GM12878 (cell line): ENCODE measurements at regions not wholly inside any gene's neighbourhood (a gene's known extent, or its start where the extent isn't known, plus 50 kb on each side); places are given as distances from the start of the nearest gene placed in this dataset.

ENCODE experiments used
- ATAC-seq: fragments of 200-7000 bp; cut with Tn5 transposase; 3 replicates; pipeline ENCODE4 v1.9.1; 2020; ENCODE audit warnings: mild to moderate bottlenecking, moderate library complexity
- BruUV-seq: library from RNA; stranded (reverse); fragments of 400-500 nt; replicated peaks from 2 replicates; lab custom pipeline; 2021; lab: Mats Ljungman, UMichigan
- CTCF ChIA-PET: fragments of 300-600 bp; sonication (Branson Sonifier 250); formaldehyde crosslinking; extraction: SDS; loops from one replicate; lab custom pipeline; 2021; ENCODE audit warnings: inconsistent platforms; lab: Yijun Ruan, JAX
- POLR2A ChIA-PET: fragments of 350-600 bp; formaldehyde crosslinking; extraction: SDS; loops from one replicate; lab custom pipeline; 2021; ENCODE audit warnings: inconsistent platforms; lab: Charles Lee
- RAD21 ChIA-PET: fragments of 300-600 bp; sonication (Branson Sonifier 250); formaldehyde crosslinking; loops from one replicate; lab custom pipeline; 2023; ENCODE audit warnings: antibody characterized with exemption; ENCODE audit not compliant: unreplicated experiment; lab: Charles Lee
- SMC1A ChIA-PET: fragments of 300-600 bp; sonication (Branson Sonifier 250); formaldehyde crosslinking; loops from one replicate; lab custom pipeline; 2023; ENCODE audit not compliant: unreplicated experiment, uncharacterized antibody; lab: Charles Lee
- DNase-seq: peaks from one replicate; pipeline ENCODE4 v3.0.0-alpha.2; 2011; ENCODE audit warnings: low read depth, low spot score
- FAIRE-seq: peaks from 3 replicates; lab custom pipeline; 2011; peaks lifted over from hg19 to GRCh38; lab: Jason Lieb, UNC
- H2AFZ ChIP-seq: 2 replicates; pipeline ENCODE4 v1.6.0; 2011; ENCODE audit warnings: low read depth, low read length, control low read depth; ENCODE audit not compliant: control insufficient read depth
- H3K27ac ChIP-seq: 2 replicates; pipeline ENCODE4 v1.5.1; 2011; ENCODE audit warnings: control low read depth; ENCODE audit not compliant: control insufficient read depth, insufficient read depth
- H3K27me3 ChIP-seq, 2 experiments: replicated peaks in 1 of 2; 2 replicates each; pipeline versions ENCODE4 v1.6.0 to v1.6.1; 2011; ENCODE audit warnings: low read length in 1 of 2; ENCODE audit not compliant: control insufficient read depth in 2 of 2, insufficient read depth in 2 of 2
- H3K36me3 ChIP-seq, 2 experiments: 2 replicates each; pipeline ENCODE4 v1.5.1; 2011; ENCODE audit warnings: low read length in 1 of 2; ENCODE audit not compliant: control insufficient read depth in 2 of 2, insufficient read depth in 2 of 2
- H3K4me1 ChIP-seq: 2 replicates; pipeline ENCODE4 v1.6.1; 2011; ENCODE audit warnings: mild to moderate bottlenecking, low read length, moderate library complexity, mixed read lengths; ENCODE audit not compliant: control insufficient read depth, insufficient read depth
- H3K4me2 ChIP-seq: 2 replicates; pipeline ENCODE4 v1.6.0; 2011; ENCODE audit warnings: control low read depth; ENCODE audit not compliant: control insufficient read depth, insufficient read depth
- H3K4me3 ChIP-seq: fragments of 200-600 bp; sonication (generic); 2 replicates; pipeline ENCODE4 v1.5.1; 2016
- H3K79me2 ChIP-seq: 2 replicates; pipeline ENCODE4 v1.6.0; 2011; ENCODE audit warnings: low read length; ENCODE audit not compliant: control insufficient read depth, insufficient read depth
- H3K9ac ChIP-seq: 2 replicates; pipeline ENCODE4 v1.8.0; 2011; ENCODE audit warnings: low read length, control low read depth, mixed read lengths; ENCODE audit not compliant: control insufficient read depth, insufficient read depth
- H3K9me3 ChIP-seq: replicated peaks from 3 replicates; pipeline ENCODE4 v1.5.1; 2011; ENCODE audit warnings: mild to moderate bottlenecking, low read length; ENCODE audit not compliant: control insufficient read depth, insufficient read depth
- H4K20me1 ChIP-seq: 2 replicates; pipeline ENCODE4 v1.6.0; 2011; ENCODE audit not compliant: control insufficient read depth, insufficient read depth
- ASH2L ChIP-seq: fragments of 300-600, 200-600 bp; sonication (generic); IDR thresholded peaks from 2 replicates; pipeline ENCODE4 v1.6.1; 2017; ENCODE audit warnings: low read depth, mild to moderate bottlenecking, borderline replicate concordance
- CBX3 ChIP-seq: fragments of 200-600 bp; sonication (generic); IDR thresholded peaks from 2 replicates; pipeline ENCODE4 v1.6.1; 2016; ENCODE audit warnings: low read depth, borderline replicate concordance
- CHD2 ChIP-seq: IDR thresholded peaks from 2 replicates; pipeline ENCODE4 v1.6.1; 2011; ENCODE audit warnings: low read depth, low read length, improper control_type of control experiment, borderline replicate concordance
- CHD4 ChIP-seq: fragments of 200-600 bp; sonication (generic); IDR thresholded peaks from 2 replicates; pipeline ENCODE4 v1.6.1; 2016; ENCODE audit warnings: mild to moderate bottlenecking
- CTCF ChIP-seq, 3 experiments: IDR thresholded peaks in 2 of 3; conservative IDR thresholded peaks in 1 of 3; 2 replicates each; pipeline ENCODE4 v1.5.1; 2011; ENCODE audit warnings: low read depth in 3 of 3, low read length in 3 of 3, mild to moderate bottlenecking in 3 of 3, control low read depth in 2 of 3, moderate library complexity in 2 of 3, inconsistent platforms in 1 of 3, mixed read lengths in 1 of 3; ENCODE audit not compliant: control insufficient read depth in 2 of 3, insufficient read depth in 1 of 3; ENCODE audit errors: extremely low read depth in 1 of 3
- DPF2 ChIP-seq: fragments of 450-650 bp; IDR thresholded peaks from 2 replicates; pipeline ENCODE4 v1.6.1; 2017; ENCODE audit warnings: mild to moderate bottlenecking
- EED ChIP-seq: sonication (generic); IDR thresholded peaks from 2 replicates; pipeline ENCODE4 v1.6.1; 2016; ENCODE audit warnings: antibody characterized with exemption, low read depth
- EP300 ChIP-seq, 2 experiments: fragments of 150-350 bp in 1 of 2; IDR thresholded peaks; 2 replicates each; pipeline ENCODE4 v1.6.1; 2011 to 2012; ENCODE audit warnings: low read depth in 2 of 2, low read length in 2 of 2, borderline replicate concordance in 1 of 2, improper control_type of control experiment in 1 of 2, inconsistent platforms in 1 of 2; ENCODE audit not compliant: control insufficient read depth in 1 of 2
- HDGF ChIP-seq: fragments of 450-650 bp; IDR thresholded peaks from 2 replicates; pipeline ENCODE4 v1.6.1; 2016; ENCODE audit warnings: antibody characterized with exemption
- KAT2A ChIP-seq: conservative IDR thresholded peaks from 2 replicates; pipeline ENCODE4 v1.6.1; 2011; ENCODE audit warnings: low read depth, low read length; ENCODE audit not compliant: control insufficient read depth
- RBBP5 ChIP-seq: fragments of 200-600 bp; sonication (generic); conservative IDR thresholded peaks from 2 replicates; pipeline ENCODE4 v1.6.1; 2016
- SRF ChIP-seq, 2 experiments: IDR thresholded peaks; 2 replicates each; pipeline ENCODE4 v1.6.1; 2011; ENCODE audit warnings: low read depth in 2 of 2, low read length in 2 of 2, mild to moderate bottlenecking in 1 of 2, moderate library complexity in 1 of 2
- STAT3 ChIP-seq: IDR thresholded peaks from 2 replicates; pipeline ENCODE4 v1.6.1; 2011; ENCODE audit warnings: low read depth, low read length, improper control_type of control experiment
- TCF12 ChIP-seq: IDR thresholded peaks from 2 replicates; pipeline ENCODE4 v1.6.1; 2011; ENCODE audit warnings: low read depth, mild to moderate bottlenecking, low read length
- TCF3 ChIP-seq: IDR thresholded peaks from 2 replicates; pipeline ENCODE4 v1.6.1; 2012; ENCODE audit warnings: low read depth, mild to moderate bottlenecking, low read length, borderline replicate concordance; ENCODE audit not compliant: insufficient read depth
- USF2 ChIP-seq: IDR thresholded peaks from 2 replicates; pipeline ENCODE4 v1.6.1; 2011; ENCODE audit warnings: low read depth, low read length, improper control_type of control experiment, borderline replicate concordance
- WGBS: methylation state at CpG from one replicate; pipeline ENCODE4 v1.1.6; 2016; ENCODE audit warnings: low lambda C conversion rate; ENCODE audit not compliant: insufficient replicate concordance, insufficient coverage; ENCODE audit errors: missing lambda C conversion rate; 5-methylcytosine and 5-hydroxymethylcytosine counted together
- in situ Hi-C: fragments of 300-500 bp; cut with MboI; formaldehyde crosslinking; loops from 9 replicates; pipeline ENCODE4 v1.14.3; 2018; ENCODE audit warnings: mixed read lengths
- intact Hi-C: fragments of 100-400 bp; cut with micrococcal nuclease; formaldehyde crosslinking; loops from one replicate; pipeline ENCODE4 v1.14.2; 2022; ENCODE audit not compliant: unreplicated experiment
- TF ChIP-seq, protein P1 (sequence below): fragments of 450-650 bp; IDR thresholded peaks from 2 replicates; pipeline ENCODE4 v1.6.1; 2018; ENCODE audit warnings: mild to moderate bottlenecking, low read depth, moderate library complexity; ENCODE audit not compliant: partially characterized antibody

GRCh38 chr12:104856531-104856930 lies 101.6 kb downstream of the SLC41A2 start:
- H3K4me1 ChIP-seq = no peaks in the 10 kb centered on the region
- no peak overlapping the region for H3K4me3 ChIP-seq
- no TSS peak for BruUV-seq
- intact Hi-C loops = no loop called here
- no peak overlapping the region for H3K27ac ChIP-seq
- no peak for FAIRE-seq
- no peak overlapping the region for H2AFZ ChIP-seq
- H3K79me2 ChIP-seq = no peaks in the 10 kb centered on the region
- 75% methylated on average over 3 of the region's 3 CpGs for WGBS
- no peak overlapping the region for H3K9ac ChIP-seq
- no peak for DNase-seq
- no peaks in the 10 kb centered on the region for H3K27me3 ChIP-seq
- SMC1A ChIA-PET = interaction anchor here (1.4 to 1.6 kb wide), 2 partner anchors 8 to 475 kb away, joined by 4 to 7 read pairs; no protein-coding TSS in a partner anchor
- H3K9me3 ChIP-seq = no peaks in the 10 kb centered on the region
- H3K4me2 ChIP-seq = no peak overlapping the region
- CTCF ChIA-PET = interaction anchor here (1.3 to 1.5 kb wide), 3 partner anchors 8 to 475 kb away, joined by 3 to 6 read pairs (median 4); no protein-coding TSS in a partner anchor
- no peaks in the 10 kb centered on the region for H3K36me3 ChIP-seq
- POLR2A ChIA-PET = no interaction called here
- in situ Hi-C loops = no loop called here
- RAD21 ChIA-PET = no interaction called here
- no peaks in the 10 kb centered on the region for H4K20me1 ChIP-seq
- ATAC-seq = no peak
- TF ChIP-seq EED (no peak), CBX3 (no peak), EP300 (IDR thresholded peaks at IDR 0.05; ENCODE audit: borderline replicate concordance in 1 of 2, control insufficient read depth in 1 of 2, low read depth in 2 of 2, low read length in 2 of 2) (no peak), STAT3 (no peak), ASH2L (no peak), CHD2 (no peak), KAT2A (no peak), TCF3 (no peak), TCF12 (no peak), RBBP5 (no peak), USF2 (no peak), CTCF (IDR thresholded peaks at IDR 0.05 in 2 of 3, conservative IDR thresholded peaks at IDR 0.05 in 1 of 3; ENCODE audit: control insufficient read depth in 2 of 3, extremely low read depth in 1 of 3, insufficient read depth in 1 of 3, low read depth in 3 of 3, low read length in 3 of 3) (no peak), HDGF (no peak), CHD4 (no peak), SRF (IDR thresholded peaks at IDR 0.05; ENCODE audit: low read depth in 2 of 2, low read length in 2 of 2) (no peak), DPF2 (no peak)
- TF ChIP-seq, protein P1, sequence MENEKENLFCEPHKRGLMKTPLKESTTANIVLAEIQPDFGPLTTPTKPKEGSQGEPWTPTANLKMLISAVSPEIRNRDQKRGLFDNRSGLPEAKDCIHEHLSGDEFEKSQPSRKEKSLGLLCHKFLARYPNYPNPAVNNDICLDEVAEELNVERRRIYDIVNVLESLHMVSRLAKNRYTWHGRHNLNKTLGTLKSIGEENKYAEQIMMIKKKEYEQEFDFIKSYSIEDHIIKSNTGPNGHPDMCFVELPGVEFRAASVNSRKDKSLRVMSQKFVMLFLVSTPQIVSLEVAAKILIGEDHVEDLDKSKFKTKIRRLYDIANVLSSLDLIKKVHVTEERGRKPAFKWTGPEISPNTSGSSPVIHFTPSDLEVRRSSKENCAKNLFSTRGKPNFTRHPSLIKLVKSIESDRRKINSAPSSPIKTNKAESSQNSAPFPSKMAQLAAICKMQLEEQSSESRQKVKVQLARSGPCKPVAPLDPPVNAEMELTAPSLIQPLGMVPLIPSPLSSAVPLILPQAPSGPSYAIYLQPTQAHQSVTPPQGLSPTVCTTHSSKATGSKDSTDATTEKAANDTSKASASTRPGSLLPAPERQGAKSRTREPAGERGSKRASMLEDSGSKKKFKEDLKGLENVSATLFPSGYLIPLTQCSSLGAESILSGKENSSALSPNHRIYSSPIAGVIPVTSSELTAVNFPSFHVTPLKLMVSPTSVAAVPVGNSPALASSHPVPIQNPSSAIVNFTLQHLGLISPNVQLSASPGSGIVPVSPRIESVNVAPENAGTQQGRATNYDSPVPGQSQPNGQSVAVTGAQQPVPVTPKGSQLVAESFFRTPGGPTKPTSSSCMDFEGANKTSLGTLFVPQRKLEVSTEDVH = no peak
